ENCODE measurements at regions not wholly inside any gene's neighbourhood (a gene's known extent, or its start where the extent isn't known, plus 50 kb on each side); places are given as distances from the start of the nearest gene placed in this dataset.

DNA sequence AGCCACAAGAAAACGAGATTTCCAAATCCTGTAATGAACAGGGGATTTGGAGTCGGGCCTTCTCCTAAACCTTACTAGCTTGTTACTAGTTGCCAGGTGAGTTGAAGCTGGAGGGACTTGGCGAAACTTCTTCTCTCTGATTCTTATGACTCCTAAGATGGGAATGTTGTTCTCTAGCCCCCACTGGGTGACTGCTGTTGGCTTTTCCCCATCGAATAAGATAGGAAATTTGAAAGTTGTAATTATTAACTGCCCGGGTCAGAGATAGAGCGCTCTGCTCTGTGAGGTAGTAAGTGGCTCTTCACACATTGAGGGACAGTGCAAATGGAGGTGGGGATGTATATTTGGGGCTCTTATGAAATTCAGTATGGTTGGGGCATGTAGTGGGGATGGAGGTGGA, 111.2 kb upstream of the MBNL2 start:
- TF ChIP-seq POLR2A (IDR thresholded peaks at IDR 0.05; ENCODE audit: low read depth, low read length) (no peak), TAF1 (IDR thresholded peaks at IDR 0.05; ENCODE audit: borderline replicate concordance, low read depth, low read length) (no peak)

Data from GM12892 (cell line).